RPMI7951 (cell line): ENCODE measurements at regions not wholly inside any gene's neighbourhood (a gene's known extent, or its start where the extent isn't known, plus 50 kb on each side); places are given as distances from the start of the nearest gene placed in this dataset.
A peak's percentile ranks its signal among the peaks of the same experiment; 100 is the strongest.
"Not testable (repeated sequence)": the region's sequence is repeated elsewhere in the genome, so short reads cannot be mapped to it uniquely, and the experiment has no call there.

Experiments used
- DNase-seq: peaks from one replicate; pipeline ENCODE4 v3.0.0-alpha.2; 2012; ENCODE audit warnings: low read depth

- DNase-seq, result no peak
Measured at GRCh38 chr20:40890635-40891034, 138.0 kb upstream of the TOP1 start.

- DNase-seq, result no peak
Measured at GRCh38 chr20:40891351-40891750, 137.3 kb upstream of the TOP1 start.

- DNase-seq, result no peak
Measured at GRCh38 chr20:40892642-40893041, 136.0 kb upstream of the TOP1 start.

GRCh38 chr20:40893610-40894236 lies 134.9 kb upstream of the TOP1 start:
- DNase-seq, result no peak

- no peak for DNase-seq
Measured at GRCh38 chr20:40894237-40894630, 134.4 kb upstream of the TOP1 start.

- no peak for DNase-seq
Measured at GRCh38 chr20:40895182-40895581, 133.4 kb upstream of the TOP1 start.

- peak; percentile 87 for DNase-seq
Measured at GRCh38 chr20:40896814-40897700, 131.6 kb upstream of the TOP1 start.

GRCh38 chr20:40899344-40899743 lies 129.3 kb upstream of the TOP1 start:
- no peak for DNase-seq

GRCh38 chr20:40900666-40901215 lies 127.9 kb upstream of the TOP1 start:
- no peak for DNase-seq

GRCh38 chr20:40902661-40903060 lies 126.0 kb upstream of the TOP1 start:
- no peak for DNase-seq

GRCh38 chr20:40908309-40908708 lies 120.3 kb upstream of the TOP1 start:
- DNase-seq, result no peak

GRCh38 chr20:40909489-40909888 lies 119.1 kb upstream of the TOP1 start:
- not testable (repeated sequence) for DNase-seq

GRCh38 chr20:40910436-40910835 lies 118.2 kb upstream of the TOP1 start:
- DNase-seq, result not testable (repeated sequence)

GRCh38 chr20:40911152-40911551 lies 117.5 kb upstream of the TOP1 start:
- DNase-seq, result not testable (repeated sequence)

- DNase-seq, result peak; percentile 28
Measured at GRCh38 chr20:40913224-40914185, 115.1 kb upstream of the TOP1 start.

GRCh38 chr20:40915756-40916155 lies 112.9 kb upstream of the TOP1 start:
- DNase-seq, result no peak

- no peak for DNase-seq
Measured at GRCh38 chr20:40916276-40916675, 112.3 kb upstream of the TOP1 start.

- no peak for DNase-seq
Measured at GRCh38 chr20:40920291-40920690, 108.3 kb upstream of the TOP1 start.

GRCh38 chr20:40922865-40923264 lies 105.8 kb upstream of the TOP1 start:
- DNase-seq, result no peak

- DNase-seq, result no peak
Measured at GRCh38 chr20:40925829-40926510, 102.7 kb upstream of the TOP1 start.

- no peak for DNase-seq
Measured at GRCh38 chr20:40926928-40927327, 101.7 kb upstream of the TOP1 start.
